Epithelial cell of esophagus (primary cell): ENCODE measurements at regions not wholly inside any gene's neighbourhood (a gene's known extent, or its start where the extent isn't known, plus 50 kb on each side); places are given as distances from the start of the nearest gene placed in this dataset.

ENCODE experiments used
- DNase-seq: peaks from one replicate; pipeline ENCODE4 v3.0.0; 2010; ENCODE audit warnings: low read depth
- H3K4me3 ChIP-seq: 2 replicates; pipeline ENCODE4 v1.5.1; 2011; ENCODE audit warnings: mild to moderate bottlenecking, low read length, control low read depth
- CTCF ChIP-seq: IDR thresholded peaks from 2 replicates; pipeline ENCODE4 v1.5.1; 2011; ENCODE audit warnings: low read depth, mild to moderate bottlenecking, low read length, control low read depth, inconsistent platforms; ENCODE audit not compliant: insufficient read depth; ENCODE audit errors: missing control alignments

- no peak for TF ChIP-seq CTCF
- no peak overlapping the region for H3K4me3 ChIP-seq
- no peak for DNase-seq
Measured at GRCh38 chr3:64464955-64465354, 222.8 kb downstream of the ADAMTS9 start.

GRCh38 chr3:64463981-64464380, 223.8 kb downstream of the ADAMTS9 start:
- no peak for TF ChIP-seq CTCF
- no peak for DNase-seq
- H3K4me3 ChIP-seq = no peak overlapping the region

GRCh38 chr3:64462203-64462602, 225.6 kb downstream of the ADAMTS9 start:
- no peak for TF ChIP-seq CTCF
- no peak for DNase-seq
- no peak overlapping the region for H3K4me3 ChIP-seq

- no peak overlapping the region for H3K4me3 ChIP-seq
- no peak for DNase-seq
- no peak for TF ChIP-seq CTCF
Measured at GRCh38 chr3:64460877-64461276, 226.9 kb downstream of the ADAMTS9 start.

GRCh38 chr3:64460141-64460730, 227.6 kb downstream of the ADAMTS9 start:
- no peak overlapping the region for H3K4me3 ChIP-seq
- DNase-seq = no peak
- no peak for TF ChIP-seq CTCF

GRCh38 chr3:64459711-64460110, 228.1 kb downstream of the ADAMTS9 start:
- no peak for DNase-seq
- no peak overlapping the region for H3K4me3 ChIP-seq
- TF ChIP-seq CTCF = no peak

GRCh38 chr3:64457811-64458210, 230.0 kb downstream of the ADAMTS9 start:
- no peak overlapping the region for H3K4me3 ChIP-seq
- no peak for DNase-seq
- TF ChIP-seq CTCF = no peak
